Gastroesophageal sphincter (tissue), 4 donors: ENCODE measurements at regions not wholly inside any gene's neighbourhood (a gene's known extent, or its start where the extent isn't known, plus 50 kb on each side); places are given as distances from the start of the nearest gene placed in this dataset.

ENCODE experiments used
- ATAC-seq: fragments of 150-250 bp; one replicate; pipeline ENCODE4 v1.9.1; 2016; ENCODE audit warnings: mild to moderate bottlenecking, moderate library complexity
- H3K27ac ChIP-seq, 4 donors: fragments of 200-600 bp; sonication (generic) in 3 of 4; 1 replicate in 3 of 4; 2 replicates in 1 of 4; pipeline ENCODE4 v1.5.1; 2016 to 2019
- H3K27me3 ChIP-seq: fragments of 200-600 bp; sonication (generic); one replicate; pipeline ENCODE4 v1.5.1; 2019
- H3K36me3 ChIP-seq, 2 donors: fragments of 200-600 bp; sonication (generic); one replicate each; pipeline ENCODE4 v1.5.1; 2019; ENCODE audit warnings: control low read depth in 1 of 2
- H3K4me1 ChIP-seq, 3 donors: fragments of 200-600 bp; sonication (generic); 1 replicate in 2 of 3; 2 replicates in 1 of 3; pipeline ENCODE4 v1.5.1; 2016 to 2019; ENCODE audit warnings: control low read depth in 2 of 3
- H3K4me3 ChIP-seq, 2 donors: fragments of 200-600 bp; sonication (generic); one replicate each; pipeline ENCODE4 v1.5.1; 2019; ENCODE audit warnings: mild to moderate bottlenecking in 1 of 2, moderate library complexity in 1 of 2
- H3K9me3 ChIP-seq, 3 donors: fragments of 200-600 bp; sonication (generic); one replicate each; pipeline ENCODE4 v1.5.1; 2017 to 2019; ENCODE audit warnings: control low read depth in 2 of 3
- EP300 ChIP-seq: sonication (generic); formaldehyde crosslinking; IDR thresholded peaks from one replicate; pipeline ENCODE4 v1.6.1; 2017; ENCODE audit warnings: antibody characterized with exemption, mild to moderate bottlenecking
- POLR2A ChIP-seq, 2 donors: fragments of 450-650 bp; IDR thresholded peaks; one replicate each; pipeline ENCODE4 v1.6.1; 2017; ENCODE audit warnings: antibody characterized with exemption in 2 of 2, mild to moderate bottlenecking in 2 of 2, moderate library complexity in 1 of 2
- POLR2AphosphoS5 ChIP-seq: sonication (generic); formaldehyde crosslinking; IDR thresholded peaks from one replicate; pipeline ENCODE4 v1.6.1; 2017; ENCODE audit warnings: antibody characterized with exemption
- WGBS, 2 donors: methylation state at CpG; one replicate each; pipeline ENCODE4 v1.1.5; 2018; ENCODE audit warnings: low coverage in 1 of 2; 5-methylcytosine and 5-hydroxymethylcytosine counted together
- TF ChIP-seq, protein P1 (sequence below), 4 experiments: fragments of 200-600 bp in 2 of 4; fragments of 450-650 bp in 2 of 4; sonication (generic) in 1 of 4; IDR thresholded peaks; one replicate each; pipeline ENCODE4 v1.5.1; 2017 to 2019; ENCODE audit warnings: antibody characterized with exemption in 4 of 4, mild to moderate bottlenecking in 2 of 4, moderate library complexity in 2 of 4

DNA sequence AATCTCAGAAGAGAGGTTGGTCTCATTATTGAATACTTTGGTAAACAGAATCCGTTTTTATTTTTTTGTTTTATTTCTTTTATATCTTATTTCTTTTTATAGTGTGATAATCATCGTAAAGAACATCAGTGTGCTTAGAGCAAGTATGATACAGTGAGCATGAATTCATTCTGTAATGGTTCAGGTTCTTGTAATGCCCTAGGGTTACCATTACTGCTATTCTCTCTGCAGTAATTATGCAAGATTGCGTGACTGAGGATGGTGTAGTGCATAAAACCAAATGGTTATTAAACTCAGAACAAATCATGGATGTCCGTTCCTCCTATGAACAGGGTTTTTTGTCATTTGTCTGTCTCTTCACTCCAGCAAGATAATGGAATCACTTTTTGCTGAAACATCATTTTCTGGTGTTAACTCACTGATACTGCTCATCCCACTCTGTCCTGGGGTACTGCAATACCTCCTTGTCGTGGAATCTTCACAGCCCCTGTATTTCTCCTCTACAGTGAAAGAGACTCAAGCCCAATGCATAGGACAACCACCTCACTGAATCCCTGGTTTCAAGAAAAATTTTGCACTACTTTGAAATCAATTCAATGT, 274.8 kb upstream of the ST6GAL2 start:
- 74 to 81% methylated on average over 2 to 5 of the region's 5 CpGs for WGBS, 2 donors
- no peak for ATAC-seq
- no peaks in the 10 kb centered on the region for H3K36me3 ChIP-seq
- peaks cover 0 to 12% (median 0%) of the 10 kb centered on the region in 3 donors for H3K9me3 ChIP-seq
- no peaks in the 10 kb centered on the region for H3K27me3 ChIP-seq
- TF ChIP-seq POLR2A (IDR thresholded peaks at IDR 0.05) (no peak), EP300 (no peak), POLR2AphosphoS5 (no peak)
- TF ChIP-seq, protein P1, sequence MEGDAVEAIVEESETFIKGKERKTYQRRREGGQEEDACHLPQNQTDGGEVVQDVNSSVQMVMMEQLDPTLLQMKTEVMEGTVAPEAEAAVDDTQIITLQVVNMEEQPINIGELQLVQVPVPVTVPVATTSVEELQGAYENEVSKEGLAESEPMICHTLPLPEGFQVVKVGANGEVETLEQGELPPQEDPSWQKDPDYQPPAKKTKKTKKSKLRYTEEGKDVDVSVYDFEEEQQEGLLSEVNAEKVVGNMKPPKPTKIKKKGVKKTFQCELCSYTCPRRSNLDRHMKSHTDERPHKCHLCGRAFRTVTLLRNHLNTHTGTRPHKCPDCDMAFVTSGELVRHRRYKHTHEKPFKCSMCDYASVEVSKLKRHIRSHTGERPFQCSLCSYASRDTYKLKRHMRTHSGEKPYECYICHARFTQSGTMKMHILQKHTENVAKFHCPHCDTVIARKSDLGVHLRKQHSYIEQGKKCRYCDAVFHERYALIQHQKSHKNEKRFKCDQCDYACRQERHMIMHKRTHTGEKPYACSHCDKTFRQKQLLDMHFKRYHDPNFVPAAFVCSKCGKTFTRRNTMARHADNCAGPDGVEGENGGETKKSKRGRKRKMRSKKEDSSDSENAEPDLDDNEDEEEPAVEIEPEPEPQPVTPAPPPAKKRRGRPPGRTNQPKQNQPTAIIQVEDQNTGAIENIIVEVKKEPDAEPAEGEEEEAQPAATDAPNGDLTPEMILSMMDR (IDR thresholded peaks at IDR 0.05), result no peak
- H3K4me1 ChIP-seq, result no peaks in the 10 kb centered on the region
- H3K27ac ChIP-seq, result no peak overlapping the region
- no peak overlapping the region for H3K4me3 ChIP-seq

DNA sequence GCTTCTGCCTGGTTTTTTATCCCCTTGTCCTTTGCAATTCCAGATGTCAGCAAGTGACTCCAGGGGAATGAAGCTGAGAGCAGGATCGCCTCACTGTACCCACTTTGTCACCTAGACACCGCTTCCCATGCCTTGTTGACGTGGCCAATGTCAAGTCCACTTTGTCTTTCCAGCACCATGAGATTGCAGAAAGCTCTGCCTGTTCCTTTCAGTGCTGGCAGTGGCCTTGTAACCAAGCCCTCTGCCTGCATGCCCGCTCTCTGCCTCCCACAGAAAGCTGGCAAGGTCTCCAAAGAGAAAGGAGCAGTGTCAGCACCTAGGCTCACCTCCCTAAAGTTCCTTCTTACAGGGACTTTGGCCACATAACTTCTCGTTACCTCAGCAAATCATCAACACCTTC, 282.2 kb upstream of the ST6GAL2 start:
- ATAC-seq, result no peak
- no peak overlapping the region for H3K4me3 ChIP-seq
- 84 to 93% methylated on average over 3 to 5 of the region's 5 CpGs for WGBS, 2 donors
- no peaks in the 10 kb centered on the region for H3K4me1 ChIP-seq
- no peak for TF ChIP-seq POLR2AphosphoS5
- no peak for TF ChIP-seq EP300
- no peak for TF ChIP-seq POLR2A (IDR thresholded peaks at IDR 0.05)
- TF ChIP-seq, protein P1 (IDR thresholded peaks at IDR 0.05), result no peak
- H3K27ac ChIP-seq, result no peak overlapping the region
- H3K9me3 ChIP-seq, result no peaks in the 10 kb centered on the region
- no peaks in the 10 kb centered on the region for H3K27me3 ChIP-seq
- no peaks in the 10 kb centered on the region for H3K36me3 ChIP-seq

DNA sequence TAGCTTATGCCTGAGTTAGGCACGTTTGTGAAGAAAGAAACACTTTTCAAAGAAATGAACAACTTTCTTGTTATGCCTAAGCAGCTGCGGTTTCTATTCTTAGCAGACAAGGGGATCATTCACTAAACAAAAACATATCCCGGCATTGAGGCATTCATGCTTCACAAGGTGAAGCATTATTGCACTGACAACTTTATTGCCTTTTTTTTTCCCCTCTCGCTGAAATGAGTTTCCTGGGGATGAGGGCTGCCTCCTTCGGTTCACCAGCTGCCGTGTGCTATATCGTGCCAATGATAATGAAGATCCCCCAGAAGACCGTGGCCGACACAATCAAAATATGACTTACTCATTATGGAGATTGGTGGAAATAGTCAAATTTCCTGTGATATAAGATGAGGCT, 288.2 kb upstream of the ST6GAL2 start:
- whole genome bisulfite sequencing, 2 donors, result 64 to 66% methylated on average over 6 to 8 of the region's 9 CpGs
- H3K27me3 ChIP-seq, result no peaks in the 10 kb centered on the region

DNA sequence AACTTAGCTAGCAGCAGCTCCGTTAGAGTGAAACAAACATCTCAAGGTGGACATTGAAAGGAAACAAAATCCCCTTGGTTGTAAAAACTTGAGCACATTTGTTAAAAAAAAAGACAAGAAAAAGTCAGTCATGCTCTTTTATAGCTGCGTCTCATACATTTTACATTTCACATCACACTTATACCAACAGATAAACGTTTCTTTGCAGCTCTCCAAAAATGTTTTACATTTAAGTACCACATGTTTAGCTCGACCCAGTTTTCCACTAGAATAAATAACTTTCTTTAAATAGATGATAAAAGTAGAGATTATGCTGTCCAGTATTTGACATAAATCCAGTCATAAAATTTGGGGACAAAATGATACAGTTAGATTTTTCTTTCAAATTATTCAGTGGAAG, 297.0 kb upstream of the ST6GAL2 start:
- Histone ChIP-seq H3K4me3 (no peak overlapping the region), H3K27me3 (no peaks in the 10 kb centered on the region), H3K9me3 (no peaks in the 10 kb centered on the region), H3K36me3 (no peaks in the 10 kb centered on the region), H3K27ac (no peak overlapping the region), H3K4me1 (no peaks in the 10 kb centered on the region)
- 32 to 33% methylated on average over 4 of the region's 4 CpGs for WGBS, 2 donors
- TF ChIP-seq POLR2A (IDR thresholded peaks at IDR 0.05) (no peak), EP300 (no peak), POLR2AphosphoS5 (no peak)
- TF ChIP-seq, protein P1 (IDR thresholded peaks at IDR 0.05), result no peak
- no peak for ATAC-seq

More for the DNA sequence above, 288.2 kb upstream of the ST6GAL2 start:
- H3K27ac ChIP-seq, result no peak overlapping the region
- no peaks in the 10 kb centered on the region for H3K4me1 ChIP-seq
- no peaks in the 10 kb centered on the region for H3K36me3 ChIP-seq
- no peak for ATAC-seq
- TF ChIP-seq POLR2A (IDR thresholded peaks at IDR 0.05), result no peak
- TF ChIP-seq EP300, result no peak
- TF ChIP-seq, protein P1 (IDR thresholded peaks at IDR 0.05), result no peak
- no peak for TF ChIP-seq POLR2AphosphoS5
- no peak overlapping the region for H3K4me3 ChIP-seq
- no peaks in the 10 kb centered on the region for H3K9me3 ChIP-seq

DNA sequence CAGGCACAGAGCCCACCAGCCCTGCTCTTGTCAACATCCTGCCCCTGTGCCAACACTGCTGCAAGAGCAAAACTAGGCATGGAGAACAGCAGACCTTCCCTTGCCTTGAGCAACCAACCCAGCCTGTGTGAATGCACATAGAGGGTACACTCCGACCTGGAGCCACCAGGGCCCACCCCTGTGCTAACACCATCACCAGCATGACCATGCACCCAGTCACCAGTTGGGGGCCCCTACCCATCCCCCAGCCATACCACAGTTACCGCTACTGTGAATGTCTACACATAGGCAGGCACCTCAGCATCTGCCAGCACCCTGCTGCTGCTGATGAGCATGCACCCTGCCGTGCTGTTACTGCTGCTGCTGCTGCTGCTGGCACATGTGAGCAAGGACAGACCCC, 301.9 kb upstream of the ST6GAL2 start:
- no peaks in the 10 kb centered on the region for H3K36me3 ChIP-seq
- TF ChIP-seq EP300 (no peak), POLR2AphosphoS5 (no peak), POLR2A (IDR thresholded peaks at IDR 0.05) (no peak)
- TF ChIP-seq, protein P1 (IDR thresholded peaks at IDR 0.05), result no peak
- WGBS, 2 donors, result no CpG with 5 or more reads among the region's 3 CpGs
- no peak overlapping the region for H3K4me3 ChIP-seq
- H3K27ac ChIP-seq, result no peak overlapping the region
- H3K27me3 ChIP-seq, result no peaks in the 10 kb centered on the region
- ATAC-seq, result no peak
- H3K4me1 ChIP-seq, result no peaks in the 10 kb centered on the region
- H3K9me3 ChIP-seq, result no peaks in the 10 kb centered on the region
